ENCODE measurements at regions not wholly inside any gene's neighbourhood (a gene's known extent, or its start where the extent isn't known, plus 50 kb on each side); places are given as distances from the start of the nearest gene placed in this dataset.

DNA sequence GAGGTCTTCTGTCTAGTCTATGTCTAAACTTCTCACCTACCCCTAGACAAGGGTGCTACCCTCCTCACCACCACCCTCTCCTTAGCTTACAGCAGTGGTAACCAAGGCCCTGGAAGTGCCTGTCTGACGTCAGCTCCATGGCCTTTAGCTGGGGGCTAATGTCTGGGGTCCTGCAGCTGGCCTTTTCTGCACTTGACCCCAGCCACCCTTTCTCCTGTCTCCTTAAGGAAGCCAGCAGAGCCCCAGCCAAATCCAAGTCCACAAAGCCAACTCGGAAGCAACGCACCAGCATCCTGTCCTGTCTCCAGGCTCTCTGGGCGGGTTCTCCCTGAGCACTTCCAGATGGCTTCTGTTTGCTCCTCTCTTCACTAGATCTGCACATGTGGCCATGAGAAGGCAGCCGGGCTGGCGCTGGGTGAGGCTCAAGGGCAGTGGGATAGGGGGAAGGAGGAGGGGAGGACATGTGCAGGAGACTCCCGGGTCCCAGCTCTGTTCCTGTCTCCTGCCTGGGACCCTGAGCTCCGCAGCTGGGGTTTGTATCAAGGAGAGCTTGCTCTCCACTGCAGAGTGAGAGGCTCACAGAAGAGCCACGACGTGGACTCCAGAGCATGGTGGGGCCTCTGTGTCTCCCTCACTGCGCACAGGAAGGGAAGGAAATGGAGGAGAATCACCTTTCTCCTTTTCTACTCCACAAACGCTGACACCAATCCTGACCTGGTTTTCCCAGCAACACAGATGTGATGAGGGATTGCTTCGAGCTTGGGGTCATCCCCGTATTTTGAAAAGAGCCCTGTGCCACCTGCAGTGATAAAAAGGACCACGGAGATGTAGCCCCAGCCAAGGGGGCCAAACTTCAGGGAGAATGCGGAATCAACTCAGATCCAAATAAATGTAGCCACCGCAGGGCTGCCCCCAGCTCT is 204.2 kb downstream of the USP12 start:
- intact Hi-C loops (cut with micrococcal nuclease): no loop called here

DNA sequence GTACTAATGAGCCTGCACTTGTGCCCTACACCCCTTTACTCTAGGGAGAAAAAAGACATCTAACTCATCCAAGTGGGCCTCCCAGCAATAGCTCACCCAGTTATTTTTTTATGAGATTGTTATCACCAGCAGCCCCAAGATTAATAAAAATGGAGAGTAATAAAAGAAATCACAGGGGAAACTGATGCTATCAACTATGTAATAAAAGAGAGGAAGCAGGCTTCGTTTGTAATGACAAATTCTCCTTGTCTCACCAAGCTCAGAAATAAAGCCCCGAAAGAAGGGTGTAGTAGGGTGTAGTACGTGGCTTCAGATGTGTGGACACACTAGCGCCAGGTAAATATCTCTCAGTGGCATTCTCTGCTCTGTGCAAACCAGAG is 204.9 kb downstream of the USP12 start:
- intact Hi-C loops (cut with micrococcal nuclease): no loop called here

DNA sequence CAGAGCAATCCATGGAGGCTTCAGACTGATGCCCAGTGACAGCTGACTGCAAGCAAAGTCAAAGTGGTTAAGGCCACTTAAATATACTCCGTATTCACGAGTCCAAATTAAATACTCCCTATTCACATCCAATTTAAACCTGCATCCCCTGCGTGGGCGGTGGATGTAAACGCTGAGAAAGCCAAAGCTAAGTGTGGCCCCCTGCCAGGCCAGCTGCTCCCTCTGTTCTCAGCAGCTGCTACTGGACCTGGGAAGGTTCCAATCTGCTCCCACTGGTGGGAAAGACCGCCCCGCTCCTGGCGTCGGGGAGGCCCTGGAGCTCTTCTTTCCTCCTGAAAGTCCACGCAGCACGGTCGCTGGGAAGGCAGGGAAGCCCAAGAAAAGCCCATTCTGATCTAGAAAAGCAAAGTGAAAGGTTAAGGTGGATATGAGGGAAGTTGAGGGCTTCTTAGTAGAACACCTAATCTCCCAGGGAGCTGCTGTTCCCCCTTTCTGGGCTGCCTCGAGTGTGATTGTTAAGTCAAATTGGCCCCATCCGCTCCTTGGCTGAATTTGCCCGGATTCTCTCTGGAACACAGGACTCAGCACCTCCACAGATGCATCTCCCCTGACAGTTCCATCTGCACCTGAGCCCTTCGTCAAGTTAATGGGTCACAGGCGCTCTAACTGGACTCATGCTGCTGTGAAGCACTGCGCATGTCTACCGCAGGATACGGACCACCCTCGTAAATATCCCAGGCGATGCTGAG is 205.5 kb downstream of the USP12 start:
- intact Hi-C loops (cut with micrococcal nuclease): no loop called here

DNA sequence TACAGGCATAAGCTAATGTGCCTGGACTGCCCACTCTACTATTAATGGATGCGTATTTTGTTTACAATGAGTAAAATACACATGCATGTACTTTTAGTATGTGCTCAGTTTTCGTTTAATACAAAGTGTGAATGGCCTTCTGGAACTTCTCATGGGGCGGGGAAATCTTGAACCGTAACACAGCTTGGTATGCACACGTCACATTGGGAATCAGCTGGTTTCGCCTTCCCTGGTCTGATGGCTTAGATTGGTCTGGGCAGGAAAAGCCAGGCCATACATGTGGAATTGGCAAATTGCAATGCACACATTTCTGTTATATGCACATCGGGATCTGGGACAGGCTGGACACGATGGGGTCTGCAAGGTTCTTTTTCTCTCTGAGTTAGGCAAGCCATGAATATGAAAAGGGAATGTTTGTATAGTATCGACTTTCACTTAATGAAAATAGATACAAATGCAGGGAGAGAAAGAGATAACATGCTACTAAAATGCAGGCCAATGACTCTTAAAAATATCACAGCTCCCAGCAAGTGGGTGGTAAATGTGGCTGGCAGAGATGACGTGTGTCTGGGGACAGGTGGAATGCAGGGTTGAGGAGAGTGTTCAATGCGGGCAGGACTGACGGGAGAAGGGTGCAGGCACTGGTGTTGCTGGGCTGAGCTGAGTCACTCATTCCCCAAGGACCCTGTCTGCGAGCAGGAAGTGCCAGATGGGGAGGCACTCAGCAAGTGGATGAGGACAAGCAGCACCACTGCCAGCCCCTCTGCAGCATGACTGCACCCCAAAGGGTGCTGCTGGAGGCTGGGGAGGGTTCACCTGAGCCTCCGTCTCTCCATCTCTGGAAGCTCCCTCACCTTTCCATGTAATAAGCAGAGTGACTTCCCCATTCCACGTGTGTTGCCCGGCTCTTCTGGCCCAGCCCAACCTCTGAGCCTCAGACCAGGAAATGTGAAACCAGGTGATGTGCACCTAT is 204.0 kb upstream of the GPR12 start:
- intact Hi-C loops (cut with micrococcal nuclease): no loop called here

DNA sequence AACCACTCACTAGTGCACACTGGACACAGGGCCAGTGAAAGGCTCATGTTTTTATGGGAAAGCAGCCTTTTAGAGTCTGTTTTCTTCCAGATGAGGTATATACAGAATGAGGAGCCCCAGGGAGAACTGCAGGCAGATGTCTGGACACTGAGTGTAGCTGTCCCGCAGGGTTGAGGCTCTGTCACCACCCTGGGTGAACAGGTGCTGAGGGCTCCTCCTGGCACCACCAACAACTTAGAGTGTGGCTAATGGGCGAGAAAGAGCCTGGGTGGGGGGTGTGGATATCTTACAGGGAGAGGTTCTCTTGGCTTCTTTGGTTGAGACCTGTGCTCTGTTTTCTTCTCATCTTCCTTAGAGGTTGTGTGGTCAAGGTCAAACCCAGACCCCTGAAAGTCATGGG is 202.1 kb upstream of the GPR12 start:
- intact Hi-C loops (cut with micrococcal nuclease): no loop called here

DNA sequence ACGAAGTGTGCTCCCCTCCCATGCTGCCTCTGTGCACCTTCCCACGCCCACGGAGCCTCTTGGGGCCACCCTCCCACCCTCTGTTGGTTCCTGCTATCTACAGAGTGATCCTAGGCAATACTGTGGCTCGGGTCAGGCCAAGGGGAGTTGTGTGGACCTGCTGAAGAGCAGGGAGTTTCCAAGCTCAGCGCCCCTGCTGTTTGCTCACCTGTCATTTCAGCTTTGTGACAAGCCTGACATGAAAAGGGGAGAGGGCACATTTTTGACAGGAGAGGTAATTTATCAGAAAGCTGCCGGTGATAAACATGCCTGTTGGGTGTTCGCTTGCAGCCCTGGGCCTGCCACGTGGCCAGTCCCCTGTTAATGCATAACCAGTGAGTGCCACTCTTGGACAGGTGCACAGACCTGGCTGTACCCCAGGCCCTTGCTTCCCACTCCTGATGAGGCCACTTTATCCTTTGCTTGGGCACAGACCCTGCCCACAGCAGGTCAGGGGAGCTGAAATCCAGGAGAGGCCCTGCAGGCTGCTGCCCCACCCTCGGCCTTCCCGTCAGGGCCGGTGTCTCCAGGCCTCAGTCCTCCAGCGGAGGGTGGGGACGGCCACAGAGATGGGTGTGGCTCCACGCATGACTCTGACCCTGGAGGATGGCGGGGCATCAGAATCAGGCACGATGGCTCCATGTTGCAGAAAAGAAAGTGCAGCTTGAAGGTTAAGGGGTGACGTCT is 201.5 kb upstream of the GPR12 start:
- intact Hi-C loops (cut with micrococcal nuclease): no loop called here

DNA sequence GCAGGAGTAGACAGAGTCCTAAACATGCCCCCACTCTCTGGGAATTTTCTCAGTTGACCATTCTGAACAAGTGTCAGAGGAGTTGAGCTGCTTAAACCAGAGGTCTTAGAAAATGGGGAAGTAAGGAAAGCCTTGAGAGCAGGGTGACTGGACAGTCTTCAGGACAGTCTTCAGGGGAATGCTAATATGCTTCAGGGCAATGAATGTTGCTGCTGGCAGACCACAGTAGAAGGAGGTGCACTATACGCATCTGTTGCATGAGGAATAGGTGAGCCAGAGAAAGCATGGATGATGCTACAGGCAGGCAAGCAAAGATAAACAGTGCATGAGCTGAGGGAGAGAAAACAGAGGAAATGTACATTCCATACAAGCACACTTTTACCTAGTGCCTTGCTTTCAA is 196.6 kb upstream of the GPR12 start:
- intact Hi-C loops (cut with micrococcal nuclease): no loop called here

DNA sequence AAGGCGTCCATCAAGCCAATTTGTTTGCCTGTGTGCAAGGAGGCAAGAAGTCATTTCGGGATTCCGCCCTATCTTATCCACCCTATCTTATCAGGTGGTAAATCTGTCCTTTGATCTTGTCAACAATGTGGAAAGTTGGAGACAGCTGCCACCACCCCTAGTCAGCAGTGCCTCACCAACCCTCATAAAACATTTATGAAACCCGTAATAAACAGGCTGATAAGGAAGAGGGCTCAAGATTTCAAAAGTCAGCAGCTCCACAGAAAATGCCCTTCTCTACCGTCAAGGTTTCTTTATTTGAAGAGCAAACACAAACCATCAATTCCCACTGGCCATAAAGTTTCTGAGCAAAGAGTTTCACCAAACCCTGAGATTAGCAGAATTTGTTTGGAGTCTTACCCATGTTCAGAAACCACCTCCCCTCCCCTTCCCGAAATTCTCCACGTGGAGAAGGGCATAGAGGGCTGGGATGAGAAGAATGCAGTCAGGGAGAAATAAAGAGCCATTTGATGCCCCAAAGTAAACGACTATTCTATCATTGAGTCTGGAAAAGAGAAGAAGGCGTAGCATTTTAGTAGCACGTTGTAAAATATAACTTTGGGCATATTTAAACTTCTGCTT is 196.0 kb upstream of the GPR12 start:
- intact Hi-C loops (cut with micrococcal nuclease): no loop called here

DNA sequence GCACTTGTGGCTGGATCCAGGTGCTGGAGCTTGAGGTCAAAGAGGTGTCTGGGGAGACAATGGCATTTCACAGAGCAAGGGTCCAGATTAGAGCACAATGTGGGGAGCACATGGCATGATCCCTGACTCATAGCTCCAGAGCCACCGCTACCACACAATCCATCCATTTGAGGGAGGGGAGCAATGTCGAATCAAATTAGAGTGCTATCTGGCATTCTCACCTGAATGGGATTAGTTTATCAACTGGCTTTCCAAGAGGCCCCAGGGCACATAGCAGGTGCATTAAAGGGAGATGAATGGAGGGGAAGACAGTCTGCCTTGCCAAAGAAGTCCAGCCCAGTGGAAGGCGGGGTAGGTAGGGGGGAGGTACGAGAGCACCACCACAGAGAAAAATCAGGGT is 194.4 kb upstream of the GPR12 start:
- intact Hi-C loops (cut with micrococcal nuclease): no loop called here

DNA sequence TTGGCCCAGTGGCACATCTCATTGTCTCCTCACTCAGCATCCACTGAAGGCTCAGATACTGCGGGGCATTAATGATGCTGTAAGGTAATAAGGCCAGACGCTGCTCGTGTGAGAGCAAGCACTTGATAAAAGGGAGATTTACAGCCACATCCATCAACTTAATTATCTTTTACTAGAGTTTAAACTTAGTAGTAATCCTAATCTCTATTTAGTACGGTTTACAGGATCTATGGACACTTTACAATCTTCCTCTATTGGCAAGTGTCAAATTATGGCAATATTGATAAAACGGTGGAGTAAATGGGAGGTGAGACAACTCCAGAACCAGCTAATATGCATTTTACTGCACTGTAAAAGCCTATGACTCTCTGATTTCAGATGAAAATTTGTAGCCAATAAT is 192.7 kb upstream of the GPR12 start:
- intact Hi-C loops (cut with micrococcal nuclease): no loop called here

DNA sequence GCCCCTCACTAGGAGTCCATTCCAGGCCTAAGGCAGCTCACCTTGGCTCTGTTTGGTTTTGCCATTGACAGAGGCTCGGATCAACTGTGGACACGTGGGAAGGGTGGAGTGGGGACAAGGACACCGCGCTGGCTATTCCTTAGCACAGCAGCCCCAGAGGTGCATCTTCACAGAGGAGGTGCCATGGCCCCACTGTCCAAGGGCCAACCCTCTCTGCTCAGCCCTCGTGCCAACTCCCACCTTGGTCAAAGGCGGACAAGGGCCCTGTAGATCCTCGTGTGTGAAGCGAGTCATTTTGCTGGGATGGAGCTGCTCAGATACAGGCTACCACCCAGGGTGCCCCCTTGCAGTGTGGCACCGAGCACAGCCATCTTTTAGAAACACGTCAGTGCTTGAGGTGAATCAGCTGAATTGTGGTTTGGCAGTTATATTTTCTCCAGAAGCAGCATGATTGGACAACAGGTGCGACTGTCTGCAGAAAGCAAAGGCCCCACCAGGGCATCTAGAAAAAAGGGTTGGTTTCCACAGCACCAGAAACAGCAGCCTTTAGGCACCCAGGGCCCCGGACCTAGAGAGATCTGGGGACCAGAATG is 192.1 kb upstream of the GPR12 start:
- intact Hi-C loops (cut with micrococcal nuclease): no loop called here

DNA sequence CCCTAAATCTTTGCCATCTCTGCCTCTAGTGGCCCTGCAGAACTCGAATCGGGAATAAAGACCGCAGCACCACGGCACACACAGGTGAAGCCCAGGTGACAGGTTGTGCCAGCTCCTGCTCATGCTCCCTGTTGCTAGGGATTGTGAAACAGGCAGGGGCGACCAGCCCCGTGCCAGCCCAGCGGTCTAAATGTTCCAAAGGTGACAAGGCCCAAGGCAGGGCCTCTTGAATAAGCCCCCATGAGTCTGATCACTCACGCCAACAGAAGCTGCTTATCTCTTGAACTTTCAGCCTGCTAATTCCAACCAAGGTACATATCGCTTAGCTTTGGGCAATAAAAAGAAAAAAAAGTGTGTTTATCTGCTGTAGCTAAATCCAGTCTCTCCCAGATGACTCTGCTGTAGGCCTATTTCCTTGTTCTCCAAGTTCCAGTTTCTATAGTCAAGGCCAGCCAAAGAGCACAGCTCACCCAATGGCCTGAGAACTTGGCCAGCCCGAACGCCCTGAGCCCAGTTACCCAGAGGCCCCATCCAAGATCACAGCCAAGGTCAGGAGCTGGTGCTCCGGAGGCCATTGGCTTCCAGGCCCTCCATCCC is 191.1 kb upstream of the GPR12 start:
- intact Hi-C loops (cut with micrococcal nuclease): no loop called here

DNA sequence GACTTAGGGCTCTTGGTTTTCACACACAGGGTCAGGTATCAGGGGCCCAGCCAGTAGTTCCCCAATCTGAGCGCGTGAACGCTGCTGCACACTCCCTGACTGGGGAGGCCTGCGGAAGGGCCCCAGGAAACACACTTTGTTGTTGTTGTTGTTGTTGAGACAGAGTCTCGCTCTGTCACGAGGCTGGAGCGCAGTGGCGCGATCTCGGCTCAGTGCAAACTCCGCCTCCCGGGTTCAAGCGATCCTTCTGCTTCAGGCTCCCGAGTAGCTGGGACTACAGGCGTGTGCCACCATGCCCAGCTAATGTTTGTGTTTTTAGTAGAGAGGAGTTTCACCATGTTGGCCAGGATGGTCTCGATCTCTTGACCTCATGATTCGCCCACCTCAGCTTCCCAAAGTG is 190.4 kb upstream of the GPR12 start:
- intact Hi-C loops (cut with micrococcal nuclease): no loop called here

DNA sequence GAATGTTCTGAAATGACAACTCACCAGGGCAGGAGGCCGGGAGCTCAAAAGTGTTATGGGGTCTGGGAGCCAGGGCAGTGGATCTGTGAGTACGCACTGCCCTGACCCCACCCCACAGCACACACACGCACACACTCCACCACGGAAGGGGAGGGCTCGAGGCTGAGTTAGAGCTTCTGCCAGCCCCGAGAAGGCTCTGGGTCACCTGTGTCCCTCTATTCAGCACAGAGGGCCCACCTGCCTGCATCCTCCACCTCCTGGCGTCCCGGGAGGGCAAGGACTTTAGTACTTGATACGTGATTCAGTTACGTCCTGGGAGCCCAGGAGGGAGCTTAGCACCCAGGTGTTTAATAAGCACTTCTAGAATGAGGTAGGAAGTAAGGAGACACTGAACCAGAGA is 190.0 kb upstream of the GPR12 start:
- intact Hi-C loops (cut with micrococcal nuclease): no loop called here

DNA sequence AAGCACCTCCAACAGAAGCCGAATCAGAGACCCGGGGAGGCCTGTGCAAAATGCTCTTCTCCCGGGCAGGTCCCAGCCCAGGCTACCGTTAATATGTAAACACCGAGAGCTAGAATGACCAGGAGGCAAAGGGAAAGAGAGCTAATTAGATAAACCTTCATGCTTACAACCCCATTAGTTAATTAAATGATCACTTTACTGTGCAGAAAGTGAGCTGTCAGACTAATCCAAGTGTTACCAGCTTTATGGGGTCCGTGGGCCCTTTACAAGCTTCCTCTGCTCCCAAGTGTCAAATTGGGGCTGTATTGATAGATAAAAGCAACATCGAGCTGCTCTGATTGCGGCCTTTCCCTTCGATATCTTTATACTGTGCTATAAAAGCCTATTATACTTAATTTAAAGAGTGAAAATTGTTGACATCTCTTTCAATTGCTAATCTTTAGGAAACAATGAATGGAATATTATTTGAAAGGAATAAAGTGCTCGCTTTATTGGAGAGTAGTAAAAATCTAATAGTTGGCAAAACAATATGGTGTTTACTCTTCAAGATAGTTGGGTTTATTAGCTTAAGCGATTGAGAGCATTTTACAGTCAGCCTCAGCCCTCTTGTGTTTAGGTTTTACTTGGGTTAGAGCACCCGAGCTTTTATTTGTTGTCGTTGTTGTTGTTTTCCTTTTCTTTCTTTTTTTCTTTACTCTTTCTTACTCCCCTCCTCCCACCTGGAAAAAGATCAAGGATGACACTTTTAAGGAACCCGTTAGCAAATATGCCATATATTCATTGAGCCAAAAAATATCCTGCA is 189.3 kb upstream of the GPR12 start:
- intact Hi-C loops (cut with micrococcal nuclease): no loop called here

DNA sequence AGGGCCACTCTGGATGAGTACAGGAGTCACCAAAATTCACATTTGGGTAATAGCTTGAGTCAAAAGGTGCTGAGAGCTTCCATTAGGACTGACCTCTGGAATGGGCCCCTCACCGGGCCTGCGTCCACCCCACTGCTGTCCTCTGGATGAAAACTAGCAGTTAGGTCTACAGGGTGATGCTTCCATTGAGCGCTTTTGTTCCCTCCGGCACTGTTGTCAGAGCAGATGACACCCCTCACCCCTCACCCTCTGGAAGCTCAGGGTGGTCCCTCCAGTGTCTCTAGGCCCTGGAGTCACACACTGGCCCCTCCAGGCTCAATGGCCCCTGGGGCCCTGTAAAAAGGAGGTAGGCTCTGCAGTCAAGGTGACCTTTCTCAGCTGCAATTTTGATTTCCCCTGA is 187.8 kb upstream of the GPR12 start:
- intact Hi-C loops (cut with micrococcal nuclease): no loop called here

DNA sequence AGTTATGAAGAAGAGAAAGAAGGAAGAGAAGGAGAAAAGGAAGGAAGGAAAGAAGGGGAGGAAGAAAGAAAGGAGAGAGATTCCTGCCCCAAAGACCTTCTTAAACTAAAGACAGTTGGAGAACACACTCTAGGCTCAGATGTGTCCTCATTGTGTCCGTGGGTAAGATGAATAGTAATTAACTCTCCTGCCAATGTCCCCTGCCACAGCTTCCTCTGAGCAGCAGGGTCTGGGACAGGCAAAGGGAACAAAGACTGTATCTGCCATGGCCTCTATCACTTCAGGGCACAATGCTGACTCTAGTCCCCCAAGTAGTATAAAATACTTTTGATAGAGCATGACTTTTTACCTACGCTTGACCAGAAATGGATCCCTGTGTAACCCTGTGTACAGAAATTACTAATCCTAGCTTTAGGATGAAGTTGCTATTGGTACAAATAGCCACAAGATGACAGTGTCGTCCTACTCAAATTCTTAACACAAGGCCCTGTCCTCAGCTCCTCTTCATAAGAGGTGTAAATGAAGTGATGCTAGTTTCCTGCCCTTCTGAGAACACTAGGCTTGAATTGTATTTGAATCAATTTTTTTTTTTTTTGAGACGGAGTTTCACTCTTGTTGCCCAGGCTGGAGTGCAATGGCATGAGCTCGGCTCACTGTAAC is 186.2 kb upstream of the GPR12 start:
- intact Hi-C loops (cut with micrococcal nuclease): loop anchor here (1.0 kb wide), 2 partner anchors 38 to 415 kb away; no protein-coding TSS in a partner anchor

DNA sequence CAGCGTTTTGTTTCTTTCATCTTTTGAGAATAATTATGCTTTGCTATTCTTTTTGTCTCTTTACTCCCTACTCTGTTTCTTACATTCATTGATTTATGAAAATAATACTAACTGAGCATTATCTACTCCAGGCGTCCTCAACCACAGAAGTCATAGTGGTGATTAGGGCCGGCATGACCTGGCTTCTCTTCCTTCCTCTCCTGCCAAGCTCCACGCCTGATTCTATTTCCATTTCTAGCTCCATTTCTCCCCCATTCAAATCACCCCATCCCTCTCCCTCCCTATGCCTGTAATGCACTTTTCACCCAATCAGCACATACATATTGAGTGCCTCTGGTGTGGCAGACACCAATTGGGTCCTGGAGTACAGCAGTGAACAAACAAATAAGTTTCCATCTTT is 183.2 kb upstream of the GPR12 start:
- intact Hi-C loops (cut with micrococcal nuclease): no loop called here

Measured in T-helper 1 cell treated with Interleukin-12 subunit alpha and Interleukin-12 subunit beta and Interleukin-4 antibody, amounts not matched to agents 30 ng/mL and 1 ng/mL, for 36 hours (primary cell).